NCI-H510A (cell line): ENCODE measurements at regions not wholly inside any gene's neighbourhood (a gene's known extent, or its start where the extent isn't known, plus 50 kb on each side); places are given as distances from the start of the nearest gene placed in this dataset.

Source experiments
- DNase-seq: peaks from one replicate; lab custom pipeline; 2025; lab: John Stamatoyannopoulos, UW

DNA sequence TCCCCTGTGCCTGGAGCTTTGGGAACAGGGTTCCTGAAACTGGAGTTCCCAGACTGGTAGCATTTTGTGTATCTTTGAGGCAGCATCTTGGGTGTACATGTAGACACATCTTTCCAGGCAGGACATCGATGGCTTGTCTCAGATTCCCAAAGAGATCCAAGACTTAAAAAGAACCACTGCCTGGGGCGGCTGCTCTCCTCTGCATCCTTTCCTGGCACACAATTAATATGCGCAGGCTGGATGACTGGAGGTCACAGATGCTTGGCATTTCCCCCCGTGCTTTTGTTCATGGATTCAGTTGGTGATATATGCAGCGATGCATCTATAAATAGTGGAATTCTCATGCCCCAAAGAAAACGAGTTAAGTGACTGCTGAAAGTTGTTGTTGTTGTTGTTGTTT lies 80.5 kb downstream of the CLDN34 start:
- no peak for DNase-seq

DNA sequence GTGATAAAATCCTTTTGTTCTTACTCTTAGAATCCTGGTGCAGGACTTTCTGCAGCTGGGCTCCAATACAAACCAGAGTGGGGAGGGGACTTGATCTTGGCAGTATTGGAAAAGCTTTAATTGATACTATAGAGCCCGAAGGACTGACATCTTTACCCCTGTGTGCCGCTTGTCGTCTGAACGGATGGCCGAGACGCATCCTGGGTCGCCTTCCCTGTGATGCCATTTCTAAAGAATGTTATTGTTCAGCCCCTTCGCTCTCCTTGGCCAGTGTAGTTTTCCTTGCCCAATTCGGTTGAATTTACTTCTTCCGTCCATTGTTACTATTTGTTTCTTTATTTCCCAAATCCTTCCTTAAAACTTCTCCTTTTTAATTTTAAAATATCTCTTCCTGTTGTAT lies 80.9 kb downstream of the CLDN34 start:
- DNase-seq, result no peak

DNA sequence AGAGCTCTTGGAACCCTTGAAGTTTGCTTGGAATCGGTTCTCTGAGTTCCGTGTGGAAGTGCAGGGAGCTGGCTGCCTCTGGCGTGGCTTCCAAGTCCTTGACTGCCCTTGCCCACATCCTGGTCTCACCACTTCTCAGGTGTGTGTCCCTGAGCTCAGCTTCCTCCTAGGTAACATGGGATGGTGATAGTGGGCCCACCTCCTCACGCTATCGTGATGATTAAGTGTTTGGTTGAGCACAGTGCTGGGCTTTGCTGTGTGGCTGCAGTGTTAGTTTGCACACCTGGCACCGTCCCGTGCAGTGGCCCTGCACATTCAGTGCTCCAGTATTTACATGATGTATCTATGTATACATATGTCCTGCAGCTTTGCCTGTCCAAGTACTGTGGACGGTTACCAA lies 81.5 kb downstream of the CLDN34 start:
- DNase-seq, result peak; percentile 15

DNA sequence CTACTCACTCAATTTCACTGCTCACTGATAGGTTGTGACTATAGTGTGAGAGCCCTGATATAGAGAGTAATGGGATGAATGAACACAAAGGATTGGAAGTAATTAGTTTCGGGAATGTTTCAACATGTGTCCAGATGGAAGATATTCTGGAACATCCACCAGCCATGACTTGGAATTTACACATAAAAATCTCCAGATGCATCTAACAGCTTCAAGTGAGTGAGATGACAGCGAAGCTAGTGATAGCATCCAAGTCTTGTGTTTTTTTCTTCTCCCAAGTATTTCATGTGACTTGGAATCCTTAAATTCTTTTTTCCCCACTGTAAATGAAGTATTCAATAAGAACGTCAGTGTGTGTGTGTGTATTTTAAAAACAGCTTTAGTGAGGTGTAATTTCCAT lies 82.1 kb downstream of the CLDN34 start:
- DNase-seq, result no peak

DNA sequence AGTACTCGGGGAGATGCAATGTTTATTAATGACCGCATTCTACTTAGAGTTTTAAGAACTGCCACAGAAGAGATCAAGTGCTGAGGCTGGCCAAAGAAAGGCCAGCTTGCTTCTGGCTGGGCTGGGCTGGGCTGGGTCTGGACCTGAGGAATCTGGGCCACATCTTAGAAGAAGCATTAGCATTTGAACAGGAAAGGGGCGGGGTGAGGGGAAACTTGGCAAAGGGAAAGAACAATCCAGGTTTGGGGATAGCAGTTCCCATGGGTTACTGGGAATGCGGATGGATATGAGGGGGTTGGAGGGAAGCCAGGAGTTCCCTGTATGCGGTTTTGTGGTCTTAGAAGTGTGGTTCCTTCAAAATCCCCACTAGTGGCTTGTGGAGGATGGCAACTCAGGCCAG lies 83.3 kb downstream of the CLDN34 start:
- no peak for DNase-seq

DNA sequence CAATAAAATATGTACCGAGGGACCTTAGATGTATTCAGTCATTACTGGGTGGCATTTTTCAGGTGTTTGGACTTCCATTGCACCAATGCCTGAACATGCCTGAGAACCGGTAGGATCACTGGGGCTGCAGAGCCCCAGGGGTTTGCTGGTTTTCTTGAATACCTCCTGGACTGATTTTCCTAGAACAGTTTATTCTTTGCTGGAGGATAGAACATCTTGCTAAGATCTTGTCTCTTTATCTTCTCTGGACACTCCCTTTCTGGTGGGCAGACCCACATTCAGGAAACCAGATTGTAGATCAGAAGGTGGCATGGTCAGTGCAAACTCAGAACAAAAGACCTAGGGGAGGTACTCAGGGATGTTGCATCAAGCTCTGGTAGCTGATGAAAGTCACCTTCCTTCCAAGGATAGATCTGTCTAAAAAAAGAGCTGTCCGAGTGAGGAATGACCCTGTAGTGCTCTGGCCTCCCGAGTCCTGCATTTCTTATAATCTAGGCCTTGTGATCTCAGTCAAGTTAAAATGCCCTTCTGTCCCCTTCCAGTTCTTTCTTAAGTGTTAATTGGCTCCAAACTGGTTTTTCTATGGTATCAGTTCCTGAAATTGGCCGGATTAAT lies 84.8 kb downstream of the CLDN34 start:
- DNase-seq, result no peak

DNA sequence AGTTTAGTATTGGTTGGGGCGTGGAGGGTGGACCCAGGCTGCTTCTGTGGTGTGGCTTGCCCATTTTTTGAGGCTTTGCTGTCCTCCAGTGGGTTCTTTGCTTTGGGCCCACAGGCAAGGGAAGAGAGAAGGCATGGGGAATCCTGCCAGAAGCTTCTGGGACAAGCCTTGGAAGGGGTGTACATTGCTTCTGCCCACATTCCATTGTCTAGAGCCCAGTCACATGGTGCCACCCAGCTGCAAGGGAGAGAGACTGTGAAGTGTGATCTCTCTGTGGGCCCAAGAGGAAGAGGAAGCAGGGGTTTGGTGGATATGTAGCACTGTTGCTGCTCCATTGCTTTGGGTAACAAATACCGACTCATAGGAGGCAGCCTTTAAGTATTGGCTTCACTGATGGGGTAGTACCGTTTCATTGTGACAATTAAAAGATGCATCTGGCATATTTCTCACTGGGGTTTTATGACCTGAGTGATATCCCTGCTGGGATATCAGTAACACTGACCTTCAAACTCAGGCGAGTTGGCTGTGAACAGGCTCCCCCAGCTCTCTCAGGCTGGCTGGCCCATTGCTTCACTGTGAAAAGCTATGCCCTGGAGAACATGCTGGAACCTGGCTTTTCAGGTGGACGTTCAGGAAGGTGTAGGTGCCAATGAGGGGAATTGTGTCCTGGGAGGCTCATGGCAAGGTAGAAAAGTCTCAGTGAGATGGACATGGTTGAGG lies 85.9 kb downstream of the CLDN34 start:
- DNase-seq, result no peak

DNA sequence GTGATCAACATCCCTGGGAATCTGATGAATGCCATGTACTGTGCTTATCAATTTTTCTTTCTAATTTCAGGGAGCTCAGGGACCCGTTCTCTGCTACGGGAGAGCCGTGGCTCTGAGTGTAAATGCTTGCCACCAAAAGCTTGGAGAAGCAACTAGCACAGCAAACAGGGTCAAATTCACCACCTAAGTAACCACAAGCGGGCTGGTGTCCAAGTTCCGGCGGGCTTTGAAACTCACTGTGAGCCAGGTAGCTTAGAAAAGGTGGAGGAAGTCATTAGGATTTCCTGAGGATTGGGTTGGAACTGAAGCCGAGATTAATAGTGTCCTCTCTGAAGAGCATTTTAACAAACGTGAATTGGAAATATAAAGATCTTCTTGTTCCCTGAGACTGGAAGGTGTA lies 87.2 kb downstream of the CLDN34 start:
- no peak for DNase-seq

DNA sequence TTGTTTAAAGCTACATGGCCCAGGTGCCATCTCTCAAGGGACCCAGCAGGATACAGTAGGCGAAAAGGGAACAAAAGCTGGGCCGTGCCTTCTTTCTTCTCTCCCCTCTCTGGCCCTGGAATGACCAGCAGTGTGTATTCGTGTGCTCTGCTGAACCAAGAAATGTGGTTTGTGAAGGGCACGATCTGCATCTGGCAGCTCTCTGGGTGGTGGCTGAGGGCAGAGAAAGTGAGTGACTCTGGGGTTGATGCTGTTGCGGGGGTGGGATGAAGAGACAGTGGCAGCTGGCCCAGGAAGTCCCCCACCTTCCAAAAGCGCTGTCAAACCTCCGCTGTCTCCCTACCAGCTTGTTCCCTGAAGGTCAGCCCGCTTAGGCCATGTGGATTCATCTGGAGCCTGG lies 88.3 kb downstream of the CLDN34 start:
- DNase-seq, result no peak

DNA sequence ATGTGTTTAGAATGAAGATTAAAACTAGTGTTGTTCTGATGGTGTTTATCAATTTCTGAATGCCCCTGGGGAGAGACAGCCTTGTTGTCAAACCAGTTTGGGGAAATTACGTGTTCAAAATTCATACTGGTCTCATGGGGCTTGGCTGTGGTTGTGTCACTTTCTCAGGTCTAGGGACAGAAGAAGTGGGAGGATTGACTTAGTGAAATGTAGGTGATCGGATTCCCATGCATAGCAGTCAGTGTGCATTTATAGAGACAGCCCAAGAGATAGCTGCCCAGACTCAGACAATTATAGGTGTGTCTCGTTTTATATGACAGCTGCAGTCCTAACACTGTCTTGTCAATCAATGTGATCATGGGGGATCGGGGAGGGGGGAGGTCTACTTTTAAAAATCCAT lies 94.4 kb upstream of the CLCN4 start:
- DNase-seq, result no peak

DNA sequence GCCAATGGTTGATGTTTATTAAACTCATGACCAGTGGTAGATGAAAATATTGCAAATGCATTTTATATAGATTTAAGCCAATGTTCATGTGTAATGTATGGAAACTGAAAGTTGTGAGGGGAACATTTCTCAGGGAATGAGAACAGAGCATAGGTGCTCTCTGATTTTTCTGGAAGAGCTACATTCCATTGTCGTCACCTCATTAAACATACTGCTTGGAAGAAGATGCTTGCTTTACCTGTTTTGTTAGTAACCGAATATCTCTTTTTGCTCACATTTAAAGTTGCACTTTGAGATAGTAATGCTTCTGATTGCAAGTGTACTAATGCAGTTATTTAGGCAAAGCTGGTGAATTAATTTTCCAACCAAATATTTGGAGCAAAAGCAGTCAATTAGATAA lies 93.8 kb upstream of the CLCN4 start:
- no peak for DNase-seq

DNA sequence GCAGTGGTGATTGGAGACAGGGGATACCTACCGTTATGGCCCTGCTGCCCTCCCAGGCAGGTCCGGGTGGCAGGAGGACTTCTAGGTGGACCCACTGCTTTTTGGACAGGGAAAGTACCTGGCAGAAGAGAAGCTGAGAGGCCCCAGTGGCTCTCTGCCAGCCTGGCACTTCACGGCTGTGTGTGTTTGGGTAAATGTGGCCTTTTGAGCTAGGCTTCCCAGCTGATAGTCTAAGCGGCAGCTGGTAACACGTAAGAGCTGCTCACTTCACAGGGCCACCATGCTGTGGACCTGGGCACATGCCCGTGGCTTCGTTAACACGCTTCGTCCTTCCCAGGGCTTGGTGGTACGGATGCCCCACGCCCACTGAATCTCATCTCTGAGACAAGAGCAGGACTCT lies 92.0 kb upstream of the CLCN4 start:
- no peak for DNase-seq

DNA sequence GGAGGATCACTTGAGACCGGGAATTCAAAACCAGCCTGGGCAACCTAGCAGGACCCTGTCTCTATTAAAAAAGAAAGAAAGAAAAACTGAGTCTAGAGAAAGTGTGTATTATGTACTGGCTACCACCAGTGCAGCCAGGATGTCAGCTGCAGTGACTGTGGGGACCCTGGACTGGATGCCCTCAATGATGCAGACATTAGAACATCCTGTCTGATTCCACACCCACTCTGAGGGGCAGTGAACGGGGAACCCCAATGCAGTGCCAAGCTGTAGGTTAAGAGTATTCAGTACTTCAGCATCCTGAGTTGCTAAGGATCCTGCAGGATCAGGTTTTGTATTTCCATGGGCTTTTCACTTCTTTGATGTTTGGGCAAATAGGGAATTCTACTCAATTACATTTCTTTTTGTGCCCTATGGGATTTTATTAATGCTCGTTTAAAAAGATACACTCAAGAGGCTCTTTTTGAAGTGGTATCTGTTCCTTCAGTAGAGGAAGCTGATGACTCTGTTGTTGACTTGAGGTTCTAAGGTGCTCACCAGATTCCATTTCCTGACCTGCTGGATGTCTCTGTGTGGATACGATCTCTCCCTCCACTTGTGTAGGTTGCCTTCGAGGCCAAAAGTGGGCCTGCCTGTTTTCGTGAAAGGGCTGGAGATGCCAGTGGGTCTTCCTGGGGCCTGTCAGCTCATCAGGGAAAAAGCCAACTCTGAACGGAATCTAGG lies 85.9 kb upstream of the CLCN4 start:
- no peak for DNase-seq

DNA sequence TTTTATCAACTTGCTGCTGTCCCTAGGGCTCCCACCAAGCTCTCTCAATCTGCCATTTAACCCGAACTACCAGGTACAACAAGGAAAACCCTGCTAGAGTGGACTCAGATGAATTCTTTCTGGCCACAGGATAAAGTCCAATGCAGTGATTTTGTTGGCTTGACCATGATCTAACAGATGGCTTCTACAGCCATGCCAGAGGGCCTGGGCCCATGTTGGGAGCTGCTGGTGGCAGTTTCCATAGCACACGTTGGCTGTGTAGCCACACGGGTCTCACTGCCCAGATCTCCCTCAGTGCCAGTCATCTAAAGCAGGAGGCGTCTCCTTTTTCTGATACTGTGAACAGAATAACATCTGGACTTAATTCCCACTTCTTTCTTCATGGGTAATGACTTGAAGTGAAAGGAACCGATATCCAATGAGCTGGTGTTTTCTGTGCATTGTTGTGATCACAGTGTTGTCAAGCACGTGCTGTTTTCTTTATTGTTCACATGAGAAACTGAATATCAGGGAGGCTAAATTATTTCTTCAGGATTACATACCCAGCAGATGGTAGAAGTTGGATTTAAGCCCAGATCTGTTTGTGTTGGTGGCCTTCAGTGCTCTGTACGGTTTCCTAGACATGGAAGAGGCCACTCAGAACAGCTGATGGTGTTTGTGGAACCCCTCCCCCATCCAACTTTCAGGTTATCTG lies 85.2 kb upstream of the CLCN4 start:
- peak; percentile 4 for DNase-seq

DNA sequence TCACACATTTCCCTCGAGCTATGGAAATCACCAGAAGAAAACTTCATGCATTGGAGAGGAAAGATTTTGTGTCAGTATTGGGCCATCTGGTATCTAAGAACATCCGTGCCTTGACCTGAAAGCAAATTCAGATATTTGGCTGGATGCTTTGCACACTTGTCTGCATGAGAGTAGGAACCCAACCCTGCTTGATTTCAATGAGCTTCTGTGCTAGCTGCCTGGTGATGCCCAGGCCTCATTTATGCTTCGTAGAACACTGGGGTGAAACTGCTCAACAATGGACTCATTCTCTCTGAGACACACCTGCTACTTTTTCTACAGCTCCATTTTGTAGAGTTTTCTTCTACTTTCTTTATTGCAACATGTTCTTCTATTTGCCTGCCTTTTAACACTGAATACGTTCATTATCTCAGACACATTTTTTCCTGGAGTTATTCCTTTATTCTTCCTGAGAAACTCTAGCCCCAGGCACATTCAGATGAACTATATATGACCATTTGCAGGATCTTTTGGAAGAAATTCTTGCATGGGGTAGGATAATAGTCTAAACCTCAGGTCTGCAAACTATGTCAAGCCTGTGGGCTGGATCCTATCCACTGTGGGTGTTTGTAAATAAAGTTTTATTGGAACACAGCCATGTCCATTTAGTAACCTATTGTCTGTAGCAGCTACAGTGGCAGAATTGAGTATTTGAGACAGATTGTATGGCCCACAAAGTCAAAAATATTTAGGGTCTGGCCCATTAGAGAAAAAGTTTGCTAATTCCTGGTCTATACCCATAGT lies 83.8 kb upstream of the CLCN4 start:
- DNase-seq, result no peak

DNA sequence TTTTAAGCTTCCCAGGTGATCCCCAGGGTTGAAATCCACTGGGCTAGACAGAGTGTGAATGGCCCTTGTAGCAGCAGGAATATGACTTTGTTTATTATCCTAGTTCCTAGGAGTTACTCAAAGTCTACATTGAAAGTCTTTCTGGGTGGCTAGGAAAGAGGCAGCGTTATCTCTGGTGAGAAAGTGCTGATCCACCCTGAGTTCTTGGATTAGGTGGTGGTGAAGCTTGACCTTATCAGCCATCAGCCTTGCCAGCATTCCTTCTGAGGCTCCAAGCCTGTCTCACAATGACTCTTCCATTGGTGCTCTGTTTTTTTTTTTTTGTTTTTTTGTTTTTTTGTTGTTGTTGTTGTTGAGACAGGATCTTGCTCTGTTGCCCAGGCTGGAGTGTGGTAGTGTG lies 83.1 kb upstream of the CLCN4 start:
- DNase-seq, result no peak

DNA sequence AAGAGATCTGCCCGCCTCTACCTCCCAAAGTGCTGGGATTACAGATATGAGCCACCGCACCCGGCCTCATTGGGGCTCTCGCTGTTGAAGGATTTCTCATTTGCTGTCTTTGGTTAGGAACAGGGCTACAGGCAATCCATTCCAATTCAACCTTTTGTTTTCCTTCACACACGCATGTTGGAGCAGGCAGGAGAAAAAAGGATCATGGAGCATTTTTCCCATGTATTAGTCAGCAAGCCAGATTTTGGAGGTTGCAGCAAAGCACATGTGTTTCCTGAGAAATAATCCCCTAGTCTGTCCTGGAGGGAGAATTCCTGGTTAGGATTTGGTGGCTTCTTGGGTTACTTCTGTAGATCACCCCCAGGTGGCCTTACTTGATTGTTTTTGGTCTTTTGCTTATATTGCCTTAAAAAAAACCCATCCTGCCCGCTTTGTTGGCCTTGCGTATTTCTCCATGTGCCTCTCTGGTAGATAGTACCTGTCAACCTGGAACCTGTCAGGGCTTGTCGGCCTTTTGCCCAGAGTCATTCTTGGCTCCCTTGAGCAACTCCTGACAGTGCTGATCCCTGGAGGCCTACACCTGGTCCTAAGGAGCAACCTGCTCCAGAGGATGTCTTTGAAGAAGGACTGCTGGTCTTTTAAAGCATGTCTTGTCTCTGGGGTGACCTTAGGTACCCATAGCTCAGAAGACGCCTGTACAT lies 82.4 kb upstream of the CLCN4 start:
- no peak for DNase-seq

DNA sequence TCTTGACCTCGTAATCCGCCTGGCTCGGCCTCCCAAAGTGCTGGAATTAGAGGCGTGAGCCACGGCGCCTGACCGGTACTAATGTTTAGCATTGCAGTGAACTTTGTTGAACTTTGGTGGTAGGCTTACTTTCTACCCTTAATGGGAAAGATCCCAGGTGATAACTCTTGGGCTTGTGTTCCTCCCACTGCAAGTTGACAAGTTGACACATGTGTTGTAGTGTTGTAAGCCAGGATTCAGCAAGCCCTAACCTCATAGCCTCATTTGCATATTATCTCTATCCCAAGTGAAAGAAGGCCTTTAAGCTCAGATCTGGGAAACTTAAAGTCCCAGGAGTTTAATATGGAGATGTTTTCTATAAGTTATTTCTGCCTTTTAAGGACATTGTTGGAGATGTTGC lies 80.0 kb upstream of the CLCN4 start:
- DNase-seq, result no peak

DNA sequence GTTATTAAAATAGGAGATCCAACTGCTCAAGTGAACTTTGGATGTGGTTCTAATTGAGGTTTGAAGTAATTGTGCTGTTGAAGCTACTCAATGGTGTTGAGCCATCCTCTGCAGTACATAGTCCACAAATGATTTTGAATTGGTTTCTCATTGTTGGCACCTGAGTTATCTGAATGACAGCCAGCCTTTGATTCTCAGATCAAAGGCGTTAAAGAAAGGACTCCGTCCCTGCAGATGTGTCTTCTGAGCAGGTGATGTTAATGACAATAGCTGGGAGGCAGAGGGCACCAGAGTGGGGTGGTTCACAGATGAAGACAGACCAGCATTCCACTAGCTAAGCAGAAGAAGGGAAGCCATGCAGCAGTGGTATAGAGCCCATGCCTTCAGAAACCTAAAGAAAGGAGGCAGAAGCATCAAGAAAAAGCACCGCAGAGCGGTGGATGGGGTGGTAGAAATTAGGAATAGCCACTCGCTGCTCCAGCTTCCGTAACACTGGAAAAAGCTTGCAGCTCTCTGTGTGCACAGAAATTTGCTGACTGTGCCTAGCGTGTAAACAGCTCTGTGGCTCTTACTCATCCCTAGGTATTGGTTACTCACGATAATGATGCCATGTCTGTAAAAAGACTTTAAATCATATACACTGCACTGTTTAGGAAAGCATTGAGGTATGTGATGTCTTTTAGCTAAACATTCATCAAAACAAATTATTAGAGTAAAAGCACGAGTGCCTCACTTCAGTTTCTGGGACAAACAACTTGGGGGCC lies 79.2 kb upstream of the CLCN4 start:
- DNase-seq, result no peak

DNA sequence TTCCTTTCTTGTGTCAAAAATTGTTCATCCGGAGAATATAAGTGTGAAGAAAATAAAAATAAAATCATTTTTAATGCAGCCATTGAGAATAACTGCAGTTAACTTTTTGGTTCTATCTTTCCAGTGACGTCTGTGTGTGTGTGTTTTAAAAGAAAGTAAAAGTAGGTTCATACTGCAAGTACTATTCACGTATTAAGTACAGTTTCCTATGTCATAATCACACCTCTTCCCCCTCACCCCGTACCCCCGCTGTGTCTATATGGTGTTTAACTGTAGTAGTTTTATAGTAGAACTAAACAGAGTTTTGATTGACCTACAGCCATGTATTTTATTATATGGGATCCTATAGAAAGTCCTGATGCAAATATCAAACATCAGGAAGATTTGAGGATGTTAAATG lies 78.5 kb upstream of the CLCN4 start:
- no peak for DNase-seq

DNA sequence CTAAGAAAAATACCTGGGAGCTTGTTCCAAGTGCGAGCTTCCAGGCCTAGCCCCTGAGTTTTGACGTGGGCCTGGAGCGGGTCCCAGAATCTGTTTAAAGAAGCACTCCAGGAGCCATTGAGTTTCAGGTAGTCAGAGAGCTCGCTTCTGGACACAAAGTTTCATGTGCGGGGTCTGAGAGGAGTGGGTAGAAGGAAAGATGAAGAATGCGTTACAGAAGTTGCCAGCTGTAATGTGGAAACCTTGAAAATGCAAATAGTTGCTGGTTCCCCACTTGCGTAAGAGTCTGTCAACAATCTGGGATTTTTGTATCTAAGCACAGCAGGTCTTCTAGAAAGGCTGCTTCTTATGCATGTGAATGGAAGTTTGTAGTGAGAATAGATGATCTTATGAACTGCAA lies 77.5 kb upstream of the CLCN4 start:
- no peak for DNase-seq
